ENCODE measurements at regions not wholly inside any gene's neighbourhood (a gene's known extent, or its start where the extent isn't known, plus 50 kb on each side); places are given as distances from the start of the nearest gene placed in this dataset.

DNA sequence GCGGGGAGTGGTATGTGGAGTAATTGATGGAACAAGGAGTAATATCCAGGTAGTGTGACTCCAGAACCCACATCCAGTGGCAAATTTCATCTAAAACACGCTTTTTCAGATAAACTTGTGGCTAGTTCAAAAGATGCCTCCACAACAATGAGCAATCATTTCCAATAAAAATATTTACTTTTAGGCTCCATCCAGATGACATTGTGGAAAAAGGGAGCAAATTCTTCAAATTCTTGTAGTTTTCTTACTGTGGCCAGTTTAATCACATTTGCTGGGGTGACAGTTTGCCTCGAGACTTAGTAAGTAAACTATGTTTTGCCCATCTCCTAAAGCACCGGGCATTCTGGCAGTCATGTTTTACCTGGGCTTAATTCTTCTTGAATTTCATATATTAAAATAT is 243.6 kb downstream of the IRS1 start:
- TF ChIP-seq, protein P1, sequence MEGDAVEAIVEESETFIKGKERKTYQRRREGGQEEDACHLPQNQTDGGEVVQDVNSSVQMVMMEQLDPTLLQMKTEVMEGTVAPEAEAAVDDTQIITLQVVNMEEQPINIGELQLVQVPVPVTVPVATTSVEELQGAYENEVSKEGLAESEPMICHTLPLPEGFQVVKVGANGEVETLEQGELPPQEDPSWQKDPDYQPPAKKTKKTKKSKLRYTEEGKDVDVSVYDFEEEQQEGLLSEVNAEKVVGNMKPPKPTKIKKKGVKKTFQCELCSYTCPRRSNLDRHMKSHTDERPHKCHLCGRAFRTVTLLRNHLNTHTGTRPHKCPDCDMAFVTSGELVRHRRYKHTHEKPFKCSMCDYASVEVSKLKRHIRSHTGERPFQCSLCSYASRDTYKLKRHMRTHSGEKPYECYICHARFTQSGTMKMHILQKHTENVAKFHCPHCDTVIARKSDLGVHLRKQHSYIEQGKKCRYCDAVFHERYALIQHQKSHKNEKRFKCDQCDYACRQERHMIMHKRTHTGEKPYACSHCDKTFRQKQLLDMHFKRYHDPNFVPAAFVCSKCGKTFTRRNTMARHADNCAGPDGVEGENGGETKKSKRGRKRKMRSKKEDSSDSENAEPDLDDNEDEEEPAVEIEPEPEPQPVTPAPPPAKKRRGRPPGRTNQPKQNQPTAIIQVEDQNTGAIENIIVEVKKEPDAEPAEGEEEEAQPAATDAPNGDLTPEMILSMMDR (IDR thresholded peaks at IDR 0.05; ENCODE audit: insufficient read depth, low read length) = no peak
- TF ChIP-seq POLR2AphosphoS5 (IDR thresholded peaks at IDR 0.05; ENCODE audit: low read depth) = no peak
- no peak for TF ChIP-seq GABPA (IDR thresholded peaks at IDR 0.05; ENCODE audit: low read depth)
